GM13976 (cell line): ENCODE measurements at regions not wholly inside any gene's neighbourhood (a gene's known extent, or its start where the extent isn't known, plus 50 kb on each side); places are given as distances from the start of the nearest gene placed in this dataset.

Experiments
- DNase-seq: peaks from one replicate; pipeline ENCODE4 v3.0.0; 2012; ENCODE audit warnings: low spot score
- CTCF ChIP-seq: IDR thresholded peaks from 2 replicates; pipeline ENCODE4 v1.5.1; 2012; ENCODE audit warnings: borderline replicate concordance, mild to moderate bottlenecking; ENCODE audit not compliant: insufficient read depth; ENCODE audit errors: extremely low read depth, missing control alignments, control extremely low read depth
- in situ Hi-C: fragments of 300-500 bp; cut with MboI; formaldehyde crosslinking; loops from one replicate; pipeline ENCODE4 v1.12.0; 2022; ENCODE audit warnings: low sequenced_read_pairs, mixed read lengths, inconsistent platforms; ENCODE audit not compliant: unreplicated experiment

DNA sequence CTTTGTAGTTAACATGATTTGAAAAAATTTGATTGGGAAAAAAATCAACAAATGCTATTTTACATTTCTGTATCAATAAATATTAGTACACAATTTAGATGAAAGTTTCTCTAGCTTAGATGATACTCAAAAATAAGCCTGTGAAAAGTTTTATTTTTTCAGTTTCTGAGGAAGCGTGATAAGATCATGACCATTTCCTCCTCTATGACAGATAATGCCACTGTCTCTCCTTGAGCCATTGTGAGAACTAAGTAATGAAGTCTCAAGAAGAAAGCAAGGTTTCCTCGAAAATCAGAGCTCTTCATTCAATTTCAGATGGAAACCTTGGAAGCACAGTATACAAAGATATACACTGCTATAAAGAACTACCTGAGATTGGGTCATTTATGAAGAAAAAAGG lies 395.0 kb downstream of the HDGFL1 start:
- DNase-seq, result no peak
- in situ Hi-C loops, result no loop called here
- TF ChIP-seq CTCF, result no peak

GRCh38 chr6:22965889-22966288 lies 396.5 kb downstream of the HDGFL1 start:
- DNase-seq, result no peak
- TF ChIP-seq CTCF, result no peak
- in situ Hi-C loops, result no loop called here

DNA sequence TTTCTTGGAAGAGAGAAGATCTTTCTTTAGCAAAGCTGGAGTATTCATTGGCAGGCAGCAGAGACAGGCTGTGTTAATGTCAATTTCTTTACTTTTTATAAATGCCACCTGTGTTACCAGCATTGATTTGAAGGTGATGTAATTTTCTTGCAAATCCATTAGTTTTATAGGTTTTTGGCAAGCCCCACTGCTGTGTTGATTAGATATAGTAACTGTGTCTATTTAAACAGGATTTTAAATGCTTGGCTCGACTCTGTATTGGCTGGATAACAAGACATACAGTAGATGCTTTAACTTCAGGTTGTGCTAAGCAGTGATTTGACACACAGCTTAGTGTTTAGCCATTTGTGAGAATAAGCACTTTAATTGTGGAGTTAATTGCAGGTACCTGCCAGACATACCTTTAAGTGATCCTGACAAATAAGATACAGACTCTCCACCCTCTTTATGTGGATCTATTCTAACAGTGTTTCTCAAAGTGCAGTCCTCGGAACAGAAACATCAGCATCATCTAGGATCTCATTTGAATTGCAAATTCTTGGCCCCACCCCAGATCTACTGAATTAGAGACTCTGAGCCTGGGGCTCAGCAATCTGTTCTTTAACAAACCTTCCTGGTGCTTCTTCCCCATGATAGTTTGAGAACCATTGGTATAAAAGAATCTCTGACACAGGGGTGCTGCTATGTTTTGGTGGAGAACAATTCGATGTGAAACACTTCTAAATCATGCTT lies 397.5 kb downstream of the HDGFL1 start:
- DNase-seq, result no peak
- in situ Hi-C loops, result no loop called here
- no peak for TF ChIP-seq CTCF

- in situ Hi-C loops, result no loop called here
Measured at GRCh38 chr6:22970004-22970403, 400.6 kb downstream of the HDGFL1 start.

GRCh38 chr6:22972771-22973170 lies 403.4 kb downstream of the HDGFL1 start:
- no peak for TF ChIP-seq CTCF
- in situ Hi-C loops, result no loop called here
- no peak for DNase-seq

More at GRCh38 chr6:22970004-22970403, 400.6 kb downstream of the HDGFL1 start:
- DNase-seq, result no peak
- TF ChIP-seq CTCF, result no peak

GRCh38 chr6:22975079-22975478 lies 405.7 kb downstream of the HDGFL1 start:
- in situ Hi-C loops, result no loop called here
- no peak for TF ChIP-seq CTCF
- no peak for DNase-seq
